OCI-LY1 (cell line): ENCODE measurements at regions not wholly inside any gene's neighbourhood (a gene's known extent, or its start where the extent isn't known, plus 50 kb on each side); places are given as distances from the start of the nearest gene placed in this dataset.

Experiments
- EZH2 ChIP-seq: fragments of 200-600 bp; sonication (generic), shearing (Covaris generic); IDR thresholded peaks from 2 replicates; pipeline ENCODE4 v1.8.0; 2017; ENCODE audit warnings: borderline replicate concordance, mixed run types, mild to moderate bottlenecking, antibody characterized with exemption, low read length, moderate library complexity, mixed read lengths
- TF ChIP-seq, protein P1 (sequence below): fragments of 200-600 bp; sonication (generic), shearing (Covaris generic); IDR thresholded peaks from 2 replicates; pipeline ENCODE4 v1.5.1; 2017; ENCODE audit warnings: mild to moderate bottlenecking, antibody characterized with exemption, low read length, moderate library complexity, mixed read lengths

DNA sequence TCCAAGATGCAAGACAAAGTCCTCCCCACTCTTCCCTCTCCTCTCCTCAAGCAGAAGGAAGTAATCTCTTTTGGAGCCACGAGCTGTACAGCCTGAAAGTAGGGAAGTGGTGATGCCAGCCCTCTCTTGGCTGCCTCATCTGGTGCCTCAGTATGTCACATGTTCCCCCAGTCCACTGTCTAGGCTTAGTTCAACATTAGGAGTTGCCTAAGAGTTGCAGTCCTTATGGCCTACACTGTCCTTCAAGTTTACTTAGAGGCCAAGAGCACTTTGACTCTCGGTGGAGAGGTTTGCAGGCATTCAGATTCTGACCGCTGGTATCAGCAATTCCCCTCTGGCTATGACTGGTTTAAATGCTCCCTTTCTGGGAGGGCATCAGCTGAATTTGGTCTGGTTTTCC is 735.6 kb downstream of the GLUD2 start:
- TF ChIP-seq, protein P1, sequence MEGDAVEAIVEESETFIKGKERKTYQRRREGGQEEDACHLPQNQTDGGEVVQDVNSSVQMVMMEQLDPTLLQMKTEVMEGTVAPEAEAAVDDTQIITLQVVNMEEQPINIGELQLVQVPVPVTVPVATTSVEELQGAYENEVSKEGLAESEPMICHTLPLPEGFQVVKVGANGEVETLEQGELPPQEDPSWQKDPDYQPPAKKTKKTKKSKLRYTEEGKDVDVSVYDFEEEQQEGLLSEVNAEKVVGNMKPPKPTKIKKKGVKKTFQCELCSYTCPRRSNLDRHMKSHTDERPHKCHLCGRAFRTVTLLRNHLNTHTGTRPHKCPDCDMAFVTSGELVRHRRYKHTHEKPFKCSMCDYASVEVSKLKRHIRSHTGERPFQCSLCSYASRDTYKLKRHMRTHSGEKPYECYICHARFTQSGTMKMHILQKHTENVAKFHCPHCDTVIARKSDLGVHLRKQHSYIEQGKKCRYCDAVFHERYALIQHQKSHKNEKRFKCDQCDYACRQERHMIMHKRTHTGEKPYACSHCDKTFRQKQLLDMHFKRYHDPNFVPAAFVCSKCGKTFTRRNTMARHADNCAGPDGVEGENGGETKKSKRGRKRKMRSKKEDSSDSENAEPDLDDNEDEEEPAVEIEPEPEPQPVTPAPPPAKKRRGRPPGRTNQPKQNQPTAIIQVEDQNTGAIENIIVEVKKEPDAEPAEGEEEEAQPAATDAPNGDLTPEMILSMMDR: no peak
- no peak for TF ChIP-seq EZH2
